HEK293 (cell line): ENCODE measurements at regions not wholly inside any gene's neighbourhood (a gene's known extent, or its start where the extent isn't known, plus 50 kb on each side); places are given as distances from the start of the nearest gene placed in this dataset.

Experiments
- CTCF ChIA-PET: fragments of 350-600 bp; formaldehyde crosslinking; extraction: SDS; loops from one replicate; lab custom pipeline; 2021; ENCODE audit warnings: antibody characterized with exemption; lab: Yijun Ruan, JAX
- POLR2A ChIA-PET: fragments of 300-600 bp; formaldehyde crosslinking; extraction: SDS; loops from one replicate; lab custom pipeline; 2020; ENCODE audit warnings: antibody characterized with exemption, inconsistent platforms; lab: Yijun Ruan, JAX
- H3K27ac ChIP-seq: fragments of 200-500 bp; sonication (Bioruptor generic); 2 replicates; pipeline ENCODE4 v1.5.1; 2014; ENCODE audit warnings: low read depth, low read length, control low read depth, inconsistent platforms; ENCODE audit errors: extremely low read depth
- H3K36me3 ChIP-seq, 2 experiments: fragments of 200-500 bp in 1 of 2; sonication (Bioruptor generic) in 1 of 2; 1 replicate in 1 of 2; 2 replicates in 1 of 2; pipeline ENCODE4 v1.5.1; 2014 to 2017; ENCODE audit warnings: inconsistent platforms in 2 of 2, low read length in 2 of 2; ENCODE audit not compliant: control insufficient read depth in 2 of 2, insufficient read depth in 1 of 2
- H3K4me1 ChIP-seq: fragments of 200-500 bp; sonication (Bioruptor generic); 2 replicates; pipeline ENCODE4 v1.5.1; 2014; ENCODE audit warnings: mild to moderate bottlenecking, low read length, inconsistent platforms; ENCODE audit not compliant: control insufficient read depth, insufficient read depth
- H3K4me3 ChIP-seq: 2 replicates; pipeline ENCODE4 v1.5.1; 2011; ENCODE audit warnings: low read depth, mild to moderate bottlenecking, control low read depth, low read length, moderate library complexity
- H3K9me3 ChIP-seq: fragments of 200-500 bp; sonication (Bioruptor generic); 2 replicates; pipeline ENCODE4 v1.5.1; 2014; ENCODE audit warnings: low read depth, low read length, inconsistent platforms; ENCODE audit not compliant: control insufficient read depth, insufficient read depth
- EGR2 ChIP-seq: fragments of 450-650 bp; formaldehyde crosslinking; IDR thresholded peaks from 2 replicates; pipeline ENCODE4 v1.5.1; 2016; ENCODE audit warnings: low read depth, missing biosample characterization, missing genetic modification characterization
- MEIS1 ChIP-seq: sonication (generic); formaldehyde crosslinking; IDR thresholded peaks from 2 replicates; pipeline ENCODE4 v1.8.1; 2022; ENCODE audit warnings: missing genetic modification reagents, mild to moderate bottlenecking, borderline replicate concordance
- ZBTB48 ChIP-seq: fragments of 450-650 bp; formaldehyde crosslinking; IDR thresholded peaks from 2 replicates; pipeline ENCODE4 v1.5.1; 2016; ENCODE audit warnings: missing biosample characterization, missing genetic modification characterization
- ZBTB7A ChIP-seq: fragments of 450-650 bp; formaldehyde crosslinking; IDR thresholded peaks from 2 replicates; pipeline ENCODE4 v1.5.1; 2016; ENCODE audit warnings: low read depth, missing biosample characterization, missing genetic modification characterization
- ZFHX2 ChIP-seq: fragments of 450-650 bp; formaldehyde crosslinking; conservative IDR thresholded peaks from 2 replicates; pipeline ENCODE4 v1.5.1; 2016; ENCODE audit warnings: missing biosample characterization, missing genetic modification characterization
- ZIC2 ChIP-seq: fragments of 450-650 bp; formaldehyde crosslinking; IDR thresholded peaks from 2 replicates; pipeline ENCODE4 v1.5.1; 2016; ENCODE audit warnings: missing biosample characterization, missing genetic modification characterization
- ZNF132 ChIP-seq: fragments of 450-650 bp; formaldehyde crosslinking; IDR thresholded peaks from 2 replicates; pipeline ENCODE4 v1.5.1; 2017; ENCODE audit warnings: missing biosample characterization, missing genetic modification characterization, borderline replicate concordance
- ZNF157 ChIP-seq: fragments of 450-650 bp; formaldehyde crosslinking; IDR thresholded peaks from 2 replicates; pipeline ENCODE4 v1.5.1; 2016; ENCODE audit warnings: missing biosample characterization, missing genetic modification characterization
- ZNF19 ChIP-seq: fragments of 450-650 bp; formaldehyde crosslinking; IDR thresholded peaks from 2 replicates; pipeline ENCODE4; 2016; ENCODE audit warnings: missing biosample characterization, missing genetic modification characterization, low read depth
- ZNF335 ChIP-seq: fragments of 450-650 bp; formaldehyde crosslinking; conservative IDR thresholded peaks from 2 replicates; pipeline ENCODE4 v1.5.1; 2016; ENCODE audit warnings: missing biosample characterization, missing genetic modification characterization
- ZNF416 ChIP-seq: fragments of 450-650 bp; formaldehyde crosslinking; IDR thresholded peaks from 2 replicates; pipeline ENCODE4 v1.5.1; 2016; ENCODE audit warnings: missing biosample characterization, missing genetic modification characterization
- ZNF585B ChIP-seq: fragments of 450-650 bp; formaldehyde crosslinking; IDR thresholded peaks from 2 replicates; pipeline ENCODE4 v1.5.1; 2016; ENCODE audit warnings: missing biosample characterization, missing genetic modification characterization
- ZNF623 ChIP-seq: fragments of 450-650 bp; formaldehyde crosslinking; IDR thresholded peaks from 2 replicates; pipeline ENCODE4 v1.5.1; 2016; ENCODE audit warnings: missing biosample characterization, missing genetic modification characterization
- ZNF629 ChIP-seq: fragments of 450-650 bp; formaldehyde crosslinking; IDR thresholded peaks from 2 replicates; pipeline ENCODE4 v1.5.1; 2017; ENCODE audit warnings: missing biosample characterization, missing genetic modification characterization
- TF ChIP-seq, protein P1 (sequence below): fragments of 450-650 bp; formaldehyde crosslinking; IDR thresholded peaks from 2 replicates; pipeline ENCODE4 v1.5.1; 2017; ENCODE audit warnings: missing biosample characterization, missing genetic modification characterization
- TF ChIP-seq, protein P2 (sequence below): fragments of 450-650 bp; formaldehyde crosslinking; IDR thresholded peaks from 2 replicates; pipeline ENCODE4 v1.5.1; 2017; ENCODE audit warnings: missing biosample characterization, mild to moderate bottlenecking, missing genetic modification characterization, moderate library complexity
- TF ChIP-seq, protein P3 (sequence below): fragments of 450-650 bp; formaldehyde crosslinking; IDR thresholded peaks from 2 replicates; pipeline ENCODE4 v1.5.1; 2016; ENCODE audit warnings: missing biosample characterization, missing genetic modification characterization
- TF ChIP-seq, protein P4 (sequence below): fragments of 450-650 bp; formaldehyde crosslinking; IDR thresholded peaks from 2 replicates; pipeline ENCODE4 v1.5.1; 2016; ENCODE audit warnings: missing biosample characterization, missing genetic modification characterization
- TF ChIP-seq, protein P5 (sequence below): fragments of 450-650 bp; formaldehyde crosslinking; IDR thresholded peaks from 2 replicates; pipeline ENCODE4 v1.5.1; 2017; ENCODE audit warnings: missing biosample characterization, missing genetic modification characterization

DNA sequence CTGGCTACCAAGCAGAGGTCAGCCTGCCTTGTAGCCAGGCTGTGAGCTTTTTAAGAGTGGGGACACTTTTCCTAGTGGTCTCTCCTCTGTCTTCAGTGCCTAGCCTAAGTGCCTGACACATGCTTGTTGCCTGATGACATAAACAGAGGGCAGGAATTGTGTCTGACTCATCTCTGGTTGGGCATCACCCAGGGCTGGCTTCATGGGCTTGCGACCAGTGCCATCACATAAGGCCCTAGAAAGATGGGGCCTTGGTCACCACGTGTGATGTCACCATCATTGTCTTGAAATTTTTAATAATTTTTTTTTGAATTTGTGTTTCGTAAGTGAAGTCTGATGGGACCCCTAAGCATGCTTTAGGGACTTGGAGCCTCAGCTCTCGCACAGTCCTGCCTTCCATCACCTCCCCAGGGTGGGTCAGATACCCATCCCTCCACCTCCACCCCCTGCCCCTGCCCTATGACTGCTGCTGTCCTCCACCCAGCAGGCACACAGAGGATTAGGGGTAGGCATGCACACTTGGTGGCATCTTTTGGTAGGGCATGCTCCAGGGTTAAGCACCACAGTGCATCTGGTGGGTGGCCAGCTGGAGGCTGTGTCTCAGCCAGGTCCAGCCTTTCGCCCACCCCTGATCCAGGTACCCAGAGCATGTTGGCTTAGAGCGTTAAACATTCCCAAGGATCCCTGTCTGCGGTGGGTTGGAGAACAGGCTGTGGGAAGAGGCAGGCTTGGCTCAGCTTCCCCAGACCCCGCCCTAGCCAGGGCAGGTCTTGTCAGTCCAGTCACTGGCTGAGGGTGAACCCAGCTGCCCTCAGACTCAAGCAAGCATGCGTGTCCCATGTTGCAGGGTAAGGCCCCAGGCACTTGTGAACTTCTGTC is 80.1 kb upstream of the SH3PXD2B start:
- Histone ChIP-seq H3K4me1 (no peaks in the 10 kb centered on the region), H3K4me3 (no peak overlapping the region), H3K27ac (no peak overlapping the region), H3K9me3 (no peaks in the 10 kb centered on the region), H3K36me3 (no peaks in the 10 kb centered on the region)
- ChIA-PET POLR2A (no interaction called here), CTCF (interaction anchor here (0.5 to 0.6 kb wide), 2 partner anchors 79 to 173 kb away, joined by 3 read pairs; no protein-coding TSS in a partner anchor)
- TF ChIP-seq ZNF629 (tag by site-specific recombination) (0 out of 2 replicates have a peak, but pooled peaks have one; percentile 19), ZBTB7A (tag by site-specific recombination) (no peak), ZIC2 (tag by site-specific recombination) (peak; percentile 24; the same call in 1 of the 2 replicates), ZNF335 (tag by site-specific recombination) (peak; percentile 43), ZNF416 (tag by site-specific recombination) (no peak)
- TF ChIP-seq, protein P1, sequence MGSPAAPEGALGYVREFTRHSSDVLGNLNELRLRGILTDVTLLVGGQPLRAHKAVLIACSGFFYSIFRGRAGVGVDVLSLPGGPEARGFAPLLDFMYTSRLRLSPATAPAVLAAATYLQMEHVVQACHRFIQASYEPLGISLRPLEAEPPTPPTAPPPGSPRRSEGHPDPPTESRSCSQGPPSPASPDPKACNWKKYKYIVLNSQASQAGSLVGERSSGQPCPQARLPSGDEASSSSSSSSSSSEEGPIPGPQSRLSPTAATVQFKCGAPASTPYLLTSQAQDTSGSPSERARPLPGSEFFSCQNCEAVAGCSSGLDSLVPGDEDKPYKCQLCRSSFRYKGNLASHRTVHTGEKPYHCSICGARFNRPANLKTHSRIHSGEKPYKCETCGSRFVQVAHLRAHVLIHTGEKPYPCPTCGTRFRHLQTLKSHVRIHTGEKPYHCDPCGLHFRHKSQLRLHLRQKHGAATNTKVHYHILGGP (tag by site-specific recombination), result no peak
- TF ChIP-seq, protein P2, sequence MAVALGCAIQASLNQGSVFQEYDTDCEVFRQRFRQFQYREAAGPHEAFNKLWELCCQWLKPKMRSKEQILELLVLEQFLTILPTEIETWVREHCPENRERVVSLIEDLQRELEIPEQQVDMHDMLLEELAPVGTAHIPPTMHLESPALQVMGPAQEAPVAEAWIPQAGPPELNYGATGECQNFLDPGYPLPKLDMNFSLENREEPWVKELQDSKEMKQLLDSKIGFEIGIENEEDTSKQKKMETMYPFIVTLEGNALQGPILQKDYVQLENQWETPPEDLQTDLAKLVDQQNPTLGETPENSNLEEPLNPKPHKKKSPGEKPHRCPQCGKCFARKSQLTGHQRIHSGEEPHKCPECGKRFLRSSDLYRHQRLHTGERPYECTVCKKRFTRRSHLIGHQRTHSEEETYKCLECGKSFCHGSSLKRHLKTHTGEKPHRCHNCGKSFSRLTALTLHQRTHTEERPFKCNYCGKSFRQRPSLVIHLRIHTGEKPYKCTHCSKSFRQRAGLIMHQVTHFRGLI (tag by site-specific recombination), result peak; percentile 89; the same call in 1 of the 2 replicates

DNA sequence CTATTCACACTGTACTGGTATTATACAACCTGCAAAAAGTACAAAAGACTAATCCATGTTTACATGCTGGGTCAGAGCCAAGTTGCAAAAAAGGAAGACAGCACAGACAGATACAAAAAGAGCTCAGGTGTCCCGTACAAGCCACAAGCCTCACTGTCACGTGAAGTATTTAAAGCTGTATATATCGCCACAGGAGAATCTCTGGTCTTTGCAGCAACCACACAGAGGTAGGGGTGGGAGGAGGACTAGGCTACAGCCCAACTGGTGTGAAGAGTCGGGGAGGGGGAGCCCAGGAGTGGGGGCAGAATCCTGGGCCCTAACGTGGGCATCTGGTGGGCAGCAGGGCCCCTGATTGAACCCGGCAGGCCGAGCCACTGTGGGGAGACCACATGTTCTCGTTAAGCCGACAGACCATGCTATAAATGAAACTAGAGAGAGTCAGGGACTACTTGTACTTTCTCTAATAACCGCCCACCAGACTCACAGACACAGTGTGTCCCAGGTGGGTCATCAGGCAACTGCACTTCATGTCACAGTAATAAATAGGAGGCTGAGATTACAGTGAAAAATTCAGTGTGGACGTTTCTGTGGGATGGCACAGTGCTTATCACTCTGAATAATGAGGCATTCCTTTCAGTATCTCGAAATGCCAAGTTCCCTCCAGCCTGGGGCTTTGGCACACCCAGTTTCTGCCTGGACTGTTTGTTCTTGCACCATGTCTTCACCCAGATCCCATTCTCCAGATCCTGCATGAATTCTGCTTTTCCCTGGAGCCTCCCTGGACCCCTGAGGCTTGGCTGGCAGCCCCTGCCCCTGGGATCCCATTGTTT is 79.3 kb upstream of the SH3PXD2B start:
- Histone ChIP-seq H3K36me3 (no peaks in the 10 kb centered on the region), H3K4me3 (no peak overlapping the region), H3K4me1 (no peaks in the 10 kb centered on the region), H3K9me3 (no peaks in the 10 kb centered on the region), H3K27ac (no peak overlapping the region)
- ChIA-PET CTCF (interaction anchor here (0.5 kb wide), 1 partner anchor 54 kb away, joined by 4 read pairs; no protein-coding TSS in a partner anchor), POLR2A (no interaction called here)
- no peak for TF ChIP-seq ZNF623 (tag by site-specific recombination)
- TF ChIP-seq ZFHX2 (tag by site-specific recombination), result peak; percentile 88
- TF ChIP-seq, protein P3, sequence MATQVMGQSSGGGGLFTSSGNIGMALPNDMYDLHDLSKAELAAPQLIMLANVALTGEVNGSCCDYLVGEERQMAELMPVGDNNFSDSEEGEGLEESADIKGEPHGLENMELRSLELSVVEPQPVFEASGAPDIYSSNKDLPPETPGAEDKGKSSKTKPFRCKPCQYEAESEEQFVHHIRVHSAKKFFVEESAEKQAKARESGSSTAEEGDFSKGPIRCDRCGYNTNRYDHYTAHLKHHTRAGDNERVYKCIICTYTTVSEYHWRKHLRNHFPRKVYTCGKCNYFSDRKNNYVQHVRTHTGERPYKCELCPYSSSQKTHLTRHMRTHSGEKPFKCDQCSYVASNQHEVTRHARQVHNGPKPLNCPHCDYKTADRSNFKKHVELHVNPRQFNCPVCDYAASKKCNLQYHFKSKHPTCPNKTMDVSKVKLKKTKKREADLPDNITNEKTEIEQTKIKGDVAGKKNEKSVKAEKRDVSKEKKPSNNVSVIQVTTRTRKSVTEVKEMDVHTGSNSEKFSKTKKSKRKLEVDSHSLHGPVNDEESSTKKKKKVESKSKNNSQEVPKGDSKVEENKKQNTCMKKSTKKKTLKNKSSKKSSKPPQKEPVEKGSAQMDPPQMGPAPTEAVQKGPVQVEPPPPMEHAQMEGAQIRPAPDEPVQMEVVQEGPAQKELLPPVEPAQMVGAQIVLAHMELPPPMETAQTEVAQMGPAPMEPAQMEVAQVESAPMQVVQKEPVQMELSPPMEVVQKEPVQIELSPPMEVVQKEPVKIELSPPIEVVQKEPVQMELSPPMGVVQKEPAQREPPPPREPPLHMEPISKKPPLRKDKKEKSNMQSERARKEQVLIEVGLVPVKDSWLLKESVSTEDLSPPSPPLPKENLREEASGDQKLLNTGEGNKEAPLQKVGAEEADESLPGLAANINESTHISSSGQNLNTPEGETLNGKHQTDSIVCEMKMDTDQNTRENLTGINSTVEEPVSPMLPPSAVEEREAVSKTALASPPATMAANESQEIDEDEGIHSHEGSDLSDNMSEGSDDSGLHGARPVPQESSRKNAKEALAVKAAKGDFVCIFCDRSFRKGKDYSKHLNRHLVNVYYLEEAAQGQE (tag by site-specific recombination), result no peak
- TF ChIP-seq, protein P4, sequence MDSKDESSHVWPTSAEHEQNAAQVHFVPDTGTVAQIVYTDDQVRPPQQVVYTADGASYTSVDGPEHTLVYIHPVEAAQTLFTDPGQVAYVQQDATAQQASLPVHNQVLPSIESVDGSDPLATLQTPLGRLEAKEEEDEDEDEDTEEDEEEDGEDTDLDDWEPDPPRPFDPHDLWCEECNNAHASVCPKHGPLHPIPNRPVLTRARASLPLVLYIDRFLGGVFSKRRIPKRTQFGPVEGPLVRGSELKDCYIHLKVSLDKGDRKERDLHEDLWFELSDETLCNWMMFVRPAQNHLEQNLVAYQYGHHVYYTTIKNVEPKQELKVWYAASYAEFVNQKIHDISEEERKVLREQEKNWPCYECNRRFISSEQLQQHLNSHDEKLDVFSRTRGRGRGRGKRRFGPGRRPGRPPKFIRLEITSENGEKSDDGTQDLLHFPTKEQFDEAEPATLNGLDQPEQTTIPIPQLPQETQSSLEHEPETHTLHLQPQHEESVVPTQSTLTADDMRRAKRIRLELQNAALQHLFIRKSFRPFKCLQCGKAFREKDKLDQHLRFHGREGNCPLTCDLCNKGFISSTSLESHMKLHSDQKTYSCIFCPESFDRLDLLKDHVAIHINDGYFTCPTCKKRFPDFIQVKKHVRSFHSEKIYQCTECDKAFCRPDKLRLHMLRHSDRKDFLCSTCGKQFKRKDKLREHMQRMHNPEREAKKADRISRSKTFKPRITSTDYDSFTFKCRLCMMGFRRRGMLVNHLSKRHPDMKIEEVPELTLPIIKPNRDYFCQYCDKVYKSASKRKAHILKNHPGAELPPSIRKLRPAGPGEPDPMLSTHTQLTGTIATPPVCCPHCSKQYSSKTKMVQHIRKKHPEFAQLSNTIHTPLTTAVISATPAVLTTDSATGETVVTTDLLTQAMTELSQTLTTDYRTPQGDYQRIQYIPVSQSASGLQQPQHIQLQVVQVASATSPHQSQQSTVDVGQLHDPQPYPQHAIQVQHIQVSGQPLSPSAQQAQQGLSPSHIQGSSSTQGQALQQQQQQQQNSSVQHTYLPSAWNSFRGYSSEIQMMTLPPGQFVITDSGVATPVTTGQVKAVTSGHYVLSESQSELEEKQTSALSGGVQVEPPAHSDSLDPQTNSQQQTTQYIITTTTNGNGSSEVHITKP, result no peak
- TF ChIP-seq ZNF585B (tag by site-specific recombination), result no peak
- peak; percentile 89 for TF ChIP-seq EGR2 (tag by site-specific recombination)
- TF ChIP-seq ZNF629 (tag by site-specific recombination), result no peak
- no peak for TF ChIP-seq ZNF132 (tag by site-specific recombination)
- no peak for TF ChIP-seq ZBTB48 (tag by site-specific recombination)
- TF ChIP-seq MEIS1 (CRISPR knock-in tag), result no peak
- TF ChIP-seq ZNF19 (tag by site-specific recombination), result no peak
- no peak for TF ChIP-seq ZNF157 (tag by site-specific recombination)
- TF ChIP-seq, protein P5, sequence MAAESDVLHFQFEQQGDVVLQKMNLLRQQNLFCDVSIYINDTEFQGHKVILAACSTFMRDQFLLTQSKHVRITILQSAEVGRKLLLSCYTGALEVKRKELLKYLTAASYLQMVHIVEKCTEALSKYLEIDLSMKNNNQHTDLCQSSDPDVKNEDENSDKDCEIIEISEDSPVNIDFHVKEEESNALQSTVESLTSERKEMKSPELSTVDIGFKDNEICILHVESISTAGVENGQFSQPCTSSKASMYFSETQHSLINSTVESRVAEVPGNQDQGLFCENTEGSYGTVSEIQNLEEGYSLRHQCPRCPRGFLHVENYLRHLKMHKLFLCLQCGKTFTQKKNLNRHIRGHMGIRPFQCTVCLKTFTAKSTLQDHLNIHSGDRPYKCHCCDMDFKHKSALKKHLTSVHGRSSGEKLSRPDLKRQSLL (tag by site-specific recombination), result no peak
